GM23338 (cell line): ENCODE measurements at regions not wholly inside any gene's neighbourhood (a gene's known extent, or its start where the extent isn't known, plus 50 kb on each side); places are given as distances from the start of the nearest gene placed in this dataset.

Experiments used
- CTCF ChIP-seq, 2 experiments: fragments of 200-600 bp in 1 of 2; sonication (generic) in 1 of 2; conservative IDR thresholded peaks; 2 replicates each; pipeline versions ENCODE4 v1.5.1 to v1.6.1; 2016 to 2017; ENCODE audit warnings: antibody characterized with exemption in 2 of 2, low read depth in 2 of 2, mild to moderate bottlenecking in 2 of 2, moderate library complexity in 1 of 2
- EZH2 ChIP-seq: fragments of 200-600 bp; sonication (generic); IDR thresholded peaks from one replicate; pipeline ENCODE4 v1.8.0; 2017; ENCODE audit warnings: antibody characterized with exemption, mild to moderate bottlenecking, low read depth; ENCODE audit not compliant: unreplicated experiment
- POLR2AphosphoS5 ChIP-seq: IDR thresholded peaks from 2 replicates; pipeline ENCODE4 v1.6.1; 2016; ENCODE audit warnings: antibody characterized with exemption, low read depth
- REST ChIP-seq: IDR thresholded peaks from one replicate; pipeline ENCODE4 v1.6.1; 2018; ENCODE audit warnings: antibody characterized with exemption; ENCODE audit not compliant: unreplicated experiment

DNA sequence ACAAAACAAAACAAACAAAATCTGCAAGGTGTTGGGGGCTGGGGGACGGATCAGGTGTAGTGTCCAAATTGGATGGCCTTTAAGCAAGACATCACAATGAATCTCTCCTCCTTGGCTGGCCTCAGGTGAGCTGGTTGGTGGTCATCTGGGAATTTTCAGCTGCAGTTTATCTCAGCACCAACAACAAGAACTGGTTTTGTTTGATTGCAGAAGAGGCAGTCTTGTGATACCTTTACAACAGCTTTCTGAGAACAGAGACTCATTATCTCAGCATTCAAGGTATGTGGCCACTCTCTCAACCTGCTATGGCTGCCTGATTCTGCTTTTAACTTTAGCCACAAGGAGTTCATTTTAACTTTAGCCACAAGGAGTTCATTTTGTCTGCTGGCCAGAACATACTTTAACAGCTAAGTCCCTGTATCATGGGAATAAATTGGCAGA is 1543.4 kb downstream of the EFNA5 start:
- no peak for TF ChIP-seq CTCF (conservative IDR thresholded peaks at IDR 0.05; ENCODE audit: low read depth in 2 of 2)
- no peak for TF ChIP-seq POLR2AphosphoS5
- no peak for TF ChIP-seq REST
- no peak for TF ChIP-seq EZH2
